ENCODE measurements at regions not wholly inside any gene's neighbourhood (a gene's known extent, or its start where the extent isn't known, plus 50 kb on each side); places are given as distances from the start of the nearest gene placed in this dataset.

DNA sequence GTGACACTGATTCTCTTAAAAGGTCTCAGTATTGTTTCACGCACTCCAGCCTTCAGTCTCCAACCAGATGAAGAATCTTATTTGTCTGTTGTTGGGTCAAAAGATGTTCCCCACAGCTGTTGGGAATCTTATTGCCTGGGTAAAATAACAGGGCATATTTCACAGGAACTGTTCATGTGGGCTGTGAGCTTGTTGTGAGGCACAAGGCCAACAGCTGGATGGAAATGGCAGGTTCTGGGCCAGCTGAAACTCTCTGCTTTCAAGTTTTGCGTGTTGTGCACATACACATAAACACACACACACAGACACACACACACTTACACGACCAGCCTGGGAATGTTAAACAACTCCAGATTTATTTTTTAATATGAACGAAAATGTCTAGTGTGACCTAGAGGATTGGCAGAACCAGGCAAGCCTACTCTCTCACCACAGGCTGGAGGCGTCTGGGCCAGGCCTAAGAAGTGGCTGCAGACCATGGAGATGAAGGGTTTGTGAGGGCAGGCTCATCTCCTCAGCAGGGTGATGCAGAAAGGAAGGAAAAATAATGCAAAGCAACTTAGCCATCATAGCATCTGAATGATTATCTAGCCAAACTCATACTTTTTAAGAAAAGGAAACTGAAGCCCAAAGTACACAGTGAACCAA, 357.0 kb downstream of the TTLL7 start:
- in situ Hi-C loops (cut with MboI; ENCODE audit: low pct_unique_long_range_greater_than_20kb, low sequenced_read_pairs, unreplicated experiment) = no loop called here
- TF ChIP-seq CTCF (IDR thresholded peaks at IDR 0.05; ENCODE audit: extremely low read depth, insufficient read depth, missing control alignments) = no peak
- DNase-seq (ENCODE audit: low spot score) = no peak

DNA sequence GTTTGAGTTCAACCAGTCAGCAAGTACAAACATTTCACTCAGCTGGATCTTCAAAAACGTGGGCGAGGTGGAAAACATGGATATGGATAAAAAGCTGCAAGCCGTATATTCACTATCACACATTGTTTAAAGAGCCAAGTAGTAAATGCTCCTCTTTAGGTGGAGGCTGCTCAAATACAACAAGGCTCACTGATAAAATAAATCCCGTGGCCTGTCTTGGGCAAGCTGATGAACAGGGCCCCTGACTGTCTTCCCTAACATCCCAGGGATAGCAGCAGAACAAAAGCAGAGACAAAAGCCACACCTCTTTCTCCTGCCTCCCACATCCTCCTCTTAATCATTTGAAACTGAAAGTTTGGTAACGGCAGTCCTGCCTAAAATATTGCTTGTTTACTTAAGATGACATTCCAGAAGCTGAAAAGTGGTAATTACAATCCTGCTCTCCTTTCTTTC, 357.7 kb downstream of the TTLL7 start:
- TF ChIP-seq CTCF (IDR thresholded peaks at IDR 0.05; ENCODE audit: extremely low read depth, insufficient read depth, missing control alignments) = no peak
- DNase-seq (ENCODE audit: low spot score) = no peak
- in situ Hi-C loops (cut with MboI; ENCODE audit: low pct_unique_long_range_greater_than_20kb, low sequenced_read_pairs, unreplicated experiment) = no loop called here

DNA sequence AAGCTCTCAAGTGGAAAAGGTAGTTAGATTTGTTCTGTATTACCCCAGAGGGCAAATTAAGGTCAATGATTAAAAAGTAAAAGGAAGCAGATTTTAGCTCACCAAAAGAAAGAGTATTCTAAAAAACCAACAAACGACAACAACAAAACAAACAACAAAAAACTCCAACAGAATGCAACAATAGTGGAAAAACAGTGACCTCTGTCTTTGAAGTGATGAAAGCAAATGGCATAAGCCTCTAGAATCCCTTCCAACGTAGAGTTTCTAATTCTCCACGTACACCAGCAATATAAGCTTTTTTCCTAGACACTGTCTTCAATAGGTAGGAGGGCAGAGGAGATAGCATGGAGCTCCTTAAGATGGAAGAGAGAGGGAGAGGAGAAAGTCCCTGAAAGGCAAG, 359.1 kb downstream of the TTLL7 start:
- in situ Hi-C loops (cut with MboI; ENCODE audit: low pct_unique_long_range_greater_than_20kb, low sequenced_read_pairs, unreplicated experiment) = no loop called here
- DNase-seq (ENCODE audit: low spot score) = no peak
- TF ChIP-seq CTCF (IDR thresholded peaks at IDR 0.05; ENCODE audit: extremely low read depth, insufficient read depth, missing control alignments) = no peak

DNA sequence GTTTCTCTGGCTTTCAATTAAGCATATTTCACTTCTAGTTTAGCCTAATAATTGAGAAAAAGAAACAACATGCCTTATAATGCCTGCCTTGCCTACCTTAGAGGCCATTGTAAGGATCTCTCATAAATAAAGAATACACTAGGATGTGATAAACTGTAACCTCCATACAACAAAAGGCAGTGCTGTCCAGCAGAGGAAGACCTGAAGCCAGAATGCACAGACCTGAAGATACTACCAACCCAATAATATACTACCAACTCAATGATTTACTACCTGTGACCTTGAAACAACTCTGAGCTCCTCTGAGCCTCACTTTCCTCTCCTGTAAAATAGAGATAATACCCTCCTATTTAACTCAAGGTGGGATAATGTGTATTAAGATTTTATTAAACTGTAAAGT, 361.3 kb downstream of the TTLL7 start:
- no peak for DNase-seq (ENCODE audit: low spot score)
- no peak for TF ChIP-seq CTCF (IDR thresholded peaks at IDR 0.05; ENCODE audit: extremely low read depth, insufficient read depth, missing control alignments)
- in situ Hi-C loops (cut with MboI; ENCODE audit: low pct_unique_long_range_greater_than_20kb, low sequenced_read_pairs, unreplicated experiment) = no loop called here

- in situ Hi-C loops (cut with MboI; ENCODE audit: low pct_unique_long_range_greater_than_20kb, low sequenced_read_pairs, unreplicated experiment) = no loop called here
- no peak for DNase-seq (ENCODE audit: low spot score)
- TF ChIP-seq CTCF (IDR thresholded peaks at IDR 0.05; ENCODE audit: extremely low read depth, insufficient read depth, missing control alignments) = no peak
Observed at GRCh38 chr1:83637009-83637408, 361.9 kb downstream of the TTLL7 start.

- no peak for TF ChIP-seq CTCF (IDR thresholded peaks at IDR 0.05; ENCODE audit: extremely low read depth, insufficient read depth, missing control alignments)
- in situ Hi-C loops (cut with MboI; ENCODE audit: low pct_unique_long_range_greater_than_20kb, low sequenced_read_pairs, unreplicated experiment) = no loop called here
- DNase-seq (ENCODE audit: low spot score) = no peak
Observed at GRCh38 chr1:83632906-83633305, 366.0 kb downstream of the TTLL7 start.

All from GM13977 (cell line).